ENCODE measurements at regions not wholly inside any gene's neighbourhood (a gene's known extent, or its start where the extent isn't known, plus 50 kb on each side); places are given as distances from the start of the nearest gene placed in this dataset.

DNA sequence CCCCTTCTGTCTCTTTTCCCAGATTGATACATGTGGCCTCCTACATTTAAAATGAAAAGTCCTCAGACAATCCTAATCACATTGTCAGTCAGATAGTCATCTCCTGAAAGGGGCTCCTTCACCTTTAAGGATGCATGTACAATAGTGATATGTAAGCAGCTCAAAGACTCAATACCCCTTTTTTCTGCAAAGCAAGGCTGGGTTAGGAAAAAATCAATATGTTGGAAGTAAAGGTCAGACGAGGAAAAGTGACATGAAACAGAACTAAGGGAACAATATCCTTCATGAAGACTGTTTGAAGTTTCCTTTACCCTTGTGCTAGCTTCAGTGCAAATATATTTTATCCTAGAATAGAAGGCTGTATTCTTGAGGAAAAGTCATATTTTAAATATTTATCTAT is 539.3 kb downstream of the NR2F2 start:
- TF ChIP-seq ZNF18 (CRISPR knock-in tag; IDR thresholded peaks at IDR 0.05; ENCODE audit: insufficient replicate concordance) = no peak
- TF ChIP-seq CHD4 (IDR thresholded peaks at IDR 0.05; ENCODE audit: borderline replicate concordance, low read length) = no peak

All from HepG2 (cell line).